H1 (cell line): ENCODE measurements at regions not wholly inside any gene's neighbourhood (a gene's known extent, or its start where the extent isn't known, plus 50 kb on each side); places are given as distances from the start of the nearest gene placed in this dataset.

Source experiments
- CTCF ChIA-PET: fragments of 300-600 bp; sonication (Branson Sonifier 250); formaldehyde crosslinking; loops from one replicate; lab custom pipeline; 2021; ENCODE audit not compliant: partially characterized antibody; lab: Charles Lee
- POLR2A ChIA-PET: fragments of 300-600 bp; sonication (Branson Sonifier 250); formaldehyde crosslinking; loops from one replicate; lab custom pipeline; 2021; ENCODE audit warnings: inconsistent platforms; ENCODE audit not compliant: partially characterized antibody; lab: Charles Lee
- DNase-seq, 2 experiments: peaks; one replicate each; pipeline versions ENCODE4 v3.0.0 to v3.0.0-alpha.2; 2010 to 2022; ENCODE audit warnings: low spot score in 2 of 2, low read depth in 1 of 2, mixed read lengths in 1 of 2
- FAIRE-seq: peaks from 2 replicates; lab custom pipeline; 2011; peaks lifted over from hg19 to GRCh38; lab: Jason Lieb, UNC
- H2AFZ ChIP-seq: 2 replicates; pipeline ENCODE4 v1.8.1; 2012; ENCODE audit warnings: low read length, inconsistent platforms
- H2AK5ac ChIP-seq: 2 replicates; pipeline ENCODE4 v1.6.1; 2013; ENCODE audit warnings: low read depth, low read length
- H2BK120ac ChIP-seq: replicated peaks from 2 replicates; pipeline ENCODE3; 2013; ENCODE audit warnings: low read depth, low read length, inconsistent platforms
- H2BK12ac ChIP-seq: 2 replicates; pipeline ENCODE4 v1.6.1; 2013; ENCODE audit warnings: low read depth, low read length
- H2BK15ac ChIP-seq: 2 replicates; pipeline ENCODE4 v1.6.1; 2013; ENCODE audit warnings: low read length
- H2BK20ac ChIP-seq: 2 replicates; pipeline ENCODE4 v1.6.1; 2013; ENCODE audit warnings: low read length
- H2BK5ac ChIP-seq: 2 replicates; pipeline ENCODE4 v1.6.1; 2013; ENCODE audit warnings: low read depth, low read length
- H3K14ac ChIP-seq: 2 replicates; pipeline ENCODE4 v1.6.1; 2013; ENCODE audit warnings: inconsistent platforms; ENCODE audit not compliant: insufficient read length
- H3K18ac ChIP-seq: 2 replicates; pipeline ENCODE4 v1.6.1; 2013; ENCODE audit warnings: low read length; ENCODE audit errors: extremely low read depth
- H3K23ac ChIP-seq: 2 replicates; pipeline ENCODE4 v1.6.1; 2013; ENCODE audit warnings: inconsistent platforms; ENCODE audit not compliant: insufficient read length
- H3K23me2 ChIP-seq: 2 replicates; pipeline ENCODE4 v1.6.1; 2013; ENCODE audit warnings: low read depth, low read length
- H3K27ac ChIP-seq: 2 replicates; pipeline ENCODE4 v1.6.1; 2011; ENCODE audit warnings: low read depth, low read length, inconsistent platforms
- H3K27me3 ChIP-seq, 4 experiments: replicated peaks in 1 of 4; 1 replicate in 1 of 4; 2 replicates in 3 of 4; pipeline versions ENCODE4 v1.6.1 to v1.8.1; 2011 to 2013; ENCODE audit warnings: low read length in 3 of 4, mild to moderate bottlenecking in 3 of 4, inconsistent platforms in 2 of 4, mixed read lengths in 2 of 4, moderate library complexity in 1 of 4; ENCODE audit not compliant: control insufficient read depth in 3 of 4, insufficient read depth in 3 of 4; ENCODE audit errors: extremely low read depth in 1 of 4
- H3K36me3 ChIP-seq, 4 experiments: 2 replicates each; pipeline versions ENCODE4 v1.6.1 to v1.8.1; 2011 to 2013; ENCODE audit warnings: mild to moderate bottlenecking in 4 of 4, low read length in 3 of 4, moderate library complexity in 2 of 4, control low read depth in 1 of 4, inconsistent platforms in 1 of 4; ENCODE audit not compliant: insufficient read depth in 4 of 4, control insufficient read depth in 2 of 4
- H3K4ac ChIP-seq: replicated peaks from 2 replicates; pipeline ENCODE3; 2013; ENCODE audit warnings: low read length, low read depth, mixed read lengths, inconsistent platforms; ENCODE audit not compliant: insufficient read length
- H3K4me1 ChIP-seq, 4 experiments: replicated peaks in 1 of 4; 1 replicate in 1 of 4; 2 replicates in 3 of 4; pipeline versions ENCODE4 v1.6.1 to v1.8.1; 2011 to 2013; ENCODE audit warnings: low read length in 3 of 4, inconsistent platforms in 2 of 4, mixed read lengths in 1 of 4; ENCODE audit not compliant: insufficient read depth in 4 of 4, control insufficient read depth in 3 of 4
- H3K4me2 ChIP-seq, 2 experiments: 2 replicates each; pipeline versions ENCODE4 v1.6.1 to v1.8.1; 2011 to 2013; ENCODE audit warnings: low read depth in 2 of 2, low read length in 2 of 2, control low read depth in 1 of 2, inconsistent platforms in 1 of 2, mild to moderate bottlenecking in 1 of 2; ENCODE audit not compliant: insufficient read depth in 1 of 2
- H3K4me3 ChIP-seq, 4 experiments: fragments of 200-600, 300-600 bp in 1 of 4; sonication (generic), shearing (Covaris generic), sonication (Bioruptor Twin) in 1 of 4; 2 replicates each; pipeline versions ENCODE4 v1.5.1 to v1.8.1; 2011 to 2016; ENCODE audit warnings: low read length in 4 of 4, low read depth in 3 of 4, control low read depth in 2 of 4, inconsistent platforms in 2 of 4, mild to moderate bottlenecking in 2 of 4, mixed read lengths in 1 of 4, moderate library complexity in 1 of 4; ENCODE audit not compliant: insufficient read depth in 2 of 4; ENCODE audit errors: extremely low read depth in 1 of 4
- H3K56ac ChIP-seq: replicated peaks from 2 replicates; pipeline ENCODE3; 2013; ENCODE audit warnings: low read depth, mild to moderate bottlenecking, mixed read lengths, low read length, inconsistent platforms; ENCODE audit not compliant: insufficient read length
- H3K79me1 ChIP-seq: 2 replicates; pipeline ENCODE4 v1.6.1; 2013; ENCODE audit warnings: low read depth, low read length, control low read depth
- H3K79me2 ChIP-seq, 2 experiments: 2 replicates each; pipeline versions ENCODE4 v1.6.1 to v1.8.1; 2012 to 2013; ENCODE audit warnings: low read length in 2 of 2, mild to moderate bottlenecking in 2 of 2, inconsistent platforms in 1 of 2; ENCODE audit not compliant: insufficient read depth in 2 of 2, control insufficient read depth in 1 of 2
- H3K9ac ChIP-seq, 4 experiments: replicated peaks in 1 of 4; 1 replicate in 1 of 4; 2 replicates in 3 of 4; pipeline versions ENCODE4 v1.6.1 to v1.8.1; 2011 to 2013; ENCODE audit warnings: low read depth in 3 of 4, low read length in 3 of 4, control low read depth in 2 of 4, mild to moderate bottlenecking in 2 of 4, moderate library complexity in 2 of 4, inconsistent platforms in 1 of 4; ENCODE audit errors: extremely low read depth in 1 of 4
- H3K9me3 ChIP-seq, 2 experiments: 2 replicates each; pipeline versions ENCODE4 v1.6.1 to v1.8.1; 2012 to 2013; ENCODE audit warnings: mild to moderate bottlenecking in 2 of 2, moderate library complexity in 2 of 2, control low read depth in 1 of 2, inconsistent platforms in 1 of 2, low read depth in 1 of 2, low read length in 1 of 2, mixed read lengths in 1 of 2; ENCODE audit not compliant: insufficient read depth in 2 of 2
- H4K20me1 ChIP-seq, 2 experiments: replicated peaks in 1 of 2; 2 replicates each; pipeline versions ENCODE3 to v1.8.1; 2011 to 2013; ENCODE audit warnings: inconsistent platforms in 2 of 2, low read length in 2 of 2, mild to moderate bottlenecking in 1 of 2; ENCODE audit not compliant: insufficient read depth in 2 of 2, control insufficient read depth in 1 of 2
- H4K5ac ChIP-seq: 2 replicates; pipeline ENCODE4 v1.6.1; 2013; ENCODE audit warnings: low read length, low read depth, mixed read lengths, inconsistent platforms; ENCODE audit not compliant: insufficient read length
- H4K8ac ChIP-seq: 2 replicates; pipeline ENCODE4 v1.8.0; 2013; ENCODE audit warnings: mild to moderate bottlenecking, moderate library complexity, low read length, inconsistent platforms; ENCODE audit not compliant: insufficient read depth; ENCODE audit errors: extremely low read depth
- H4K91ac ChIP-seq: replicated peaks from 2 replicates; pipeline ENCODE3; 2013; ENCODE audit warnings: low read length, mixed read lengths, inconsistent platforms; ENCODE audit not compliant: insufficient read length
- ASH2L ChIP-seq: fragments of 200-600, 300-600 bp; sonication (generic); IDR thresholded peaks from one replicate; pipeline ENCODE4 v1.7.1; 2017; ENCODE audit warnings: low read length
- BACH1 ChIP-seq: IDR thresholded peaks from 2 replicates; pipeline ENCODE4 v1.6.1; 2012; ENCODE audit warnings: low read length, improper control_type of control experiment
- BCL11A ChIP-seq, 2 experiments: IDR thresholded peaks; one replicate each; pipeline ENCODE4 v1.6.1; 2011; ENCODE audit warnings: low read depth in 2 of 2, low read length in 2 of 2, mild to moderate bottlenecking in 2 of 2
- CBX8 ChIP-seq: fragments of 300-800, 300-1000 bp; sonication (generic); IDR thresholded peaks from 2 replicates; pipeline ENCODE4 v1.7.1; 2016; ENCODE audit warnings: low read depth, low read length, borderline replicate concordance
- CTCF ChIP-seq, 3 experiments: IDR thresholded peaks; 1 replicate in 2 of 3; 2 replicates in 1 of 3; pipeline versions ENCODE4 v1.5.1 to v1.6.1; 2011; ENCODE audit warnings: low read length in 3 of 3, mild to moderate bottlenecking in 3 of 3, inconsistent platforms in 2 of 3, low read depth in 1 of 3, moderate library complexity in 1 of 3; ENCODE audit not compliant: insufficient read depth in 1 of 3; ENCODE audit errors: control extremely low read depth in 1 of 3
- EP300 ChIP-seq, 2 experiments: IDR thresholded peaks; 1 replicate in 1 of 2; 2 replicates in 1 of 2; pipeline ENCODE4 v1.6.1; 2011 to 2012; ENCODE audit warnings: low read depth in 2 of 2, low read length in 2 of 2, mild to moderate bottlenecking in 2 of 2, borderline replicate concordance in 1 of 2, inconsistent platforms in 1 of 2, moderate library complexity in 1 of 2
- HDAC6 ChIP-seq: IDR thresholded peaks from one replicate; pipeline ENCODE4 v1.7.1; 2012; ENCODE audit warnings: low read depth, mild to moderate bottlenecking, inconsistent platforms, low read length, moderate library complexity
- MAX ChIP-seq: IDR thresholded peaks from 2 replicates; pipeline ENCODE4 v1.6.1; 2012; ENCODE audit warnings: inconsistent platforms
- RFX5 ChIP-seq: IDR thresholded peaks from 2 replicates; pipeline ENCODE4 v1.6.1; 2011; ENCODE audit warnings: low read depth, low read length, improper control_type of control experiment, borderline replicate concordance
- SP4 ChIP-seq: IDR thresholded peaks from 2 replicates; pipeline ENCODE4 v1.6.1; 2012; ENCODE audit warnings: low read length, inconsistent platforms
- TCF12 ChIP-seq: IDR thresholded peaks from 2 replicates; pipeline ENCODE4 v1.6.1; 2011; ENCODE audit warnings: low read depth, mild to moderate bottlenecking, low read length
- WGBS, 2 experiments: shearing (Covaris generic) in 1 of 2; methylation state at CpG; one replicate each; pipeline versions ENCODE4 v1.1.6 to v1.1.7; 2013 to 2015; ENCODE audit warnings: low lambda C conversion rate in 2 of 2, mixed read lengths in 2 of 2, inconsistent platforms in 1 of 2, low coverage in 1 of 2, missing lambda C conversion rate in 1 of 2; ENCODE audit not compliant: insufficient replicate concordance in 2 of 2, insufficient coverage in 1 of 2, insufficient read length in 1 of 2; ENCODE audit errors: extremely low coverage in 1 of 2, missing lambda C conversion rate in 1 of 2; 5-methylcytosine and 5-hydroxymethylcytosine counted together

- Histone ChIP-seq H3K4me1 (no peaks in the 10 kb centered on the region), H2BK15ac (no peak overlapping the region), H3K4me2 (no peak overlapping the region), H3K79me1 (no peaks in the 10 kb centered on the region), H4K8ac (no peak overlapping the region), H3K56ac (no peak overlapping the region), H3K9me3 (no peaks in the 10 kb centered on the region), H3K27me3 (no peaks in the 10 kb centered on the region), H3K23ac (no peak overlapping the region), H3K36me3 (no peaks in the 10 kb centered on the region), H2BK20ac (no peak overlapping the region), H2BK12ac (no peak overlapping the region), H2AFZ (no peak overlapping the region), H3K9ac (no peak overlapping the region), H3K14ac (no peak overlapping the region), H3K79me2 (no peaks in the 10 kb centered on the region), H4K20me1 (no peaks in the 10 kb centered on the region), H3K18ac (no peak overlapping the region), H4K91ac (no peak overlapping the region), H2BK120ac (no peak overlapping the region), H3K4ac (no peak overlapping the region), H2BK5ac (no peak overlapping the region), H2AK5ac (no peak overlapping the region), H4K5ac (no peak overlapping the region), H3K4me3 (no peak overlapping the region), H3K27ac (no peak overlapping the region), H3K23me2 (no peaks in the 10 kb centered on the region)
- WGBS, 2 experiments, result 85% methylated on average over 1 of the region's 1 CpG; no CpG with 5 or more reads in 1 of the 2 experiments
- FAIRE-seq (no peak), DNase-seq (no peak)
- TF ChIP-seq MAX, result no peak
- TF ChIP-seq TCF12, result no peak
- TF ChIP-seq ASH2L, result no peak
- TF ChIP-seq HDAC6, result no peak
- no peak for TF ChIP-seq CBX8
- no peak for TF ChIP-seq EP300 (IDR thresholded peaks at IDR 0.05; ENCODE audit: borderline replicate concordance in 1 of 2, low read depth in 2 of 2, low read length in 2 of 2)
- TF ChIP-seq CTCF (IDR thresholded peaks at IDR 0.05; ENCODE audit: control extremely low read depth in 1 of 3, insufficient read depth in 1 of 3, low read depth in 1 of 3, low read length in 3 of 3), result no peak
- no peak for TF ChIP-seq SP4
- TF ChIP-seq BACH1, result no peak
- no peak for TF ChIP-seq RFX5
- no peak for TF ChIP-seq BCL11A (IDR thresholded peaks at IDR 0.05; ENCODE audit: low read depth in 2 of 2, low read length in 2 of 2)
- ChIA-PET POLR2A (no interaction called here), CTCF (interaction anchor here (2.4 kb wide), 1 partner anchor 22 kb away, joined by 8 read pairs; no protein-coding TSS in a partner anchor)
Observed at GRCh38 chr13:37406031-37406430, 192.5 kb downstream of the POSTN start.
